Heart left ventricle (tissue), 16 donors: ENCODE measurements at regions not wholly inside any gene's neighbourhood (a gene's known extent, or its start where the extent isn't known, plus 50 kb on each side); places are given as distances from the start of the nearest gene placed in this dataset.

Experiments
- ATAC-seq, 4 donors: fragments of 200-7000 bp; cut with Tn5 transposase; one replicate each; pipeline ENCODE4 v1.9.1; 2020 to 2022; ENCODE audit warnings: moderate library complexity in 4 of 4, mild to moderate bottlenecking in 3 of 4, moderate number of reproducible peaks in 1 of 4
- DNase-seq, 5 donors: peaks; one replicate each; pipeline ENCODE4 v3.0.0-alpha.2; 2020
- H3K27ac ChIP-seq, 12 donors: fragments of 200-600 bp; sonication (generic) in 4 of 12; one replicate each; pipeline versions ENCODE4 v1.5.0 to v1.8.0; 2016 to 2022; ENCODE audit warnings: mild to moderate bottlenecking in 2 of 12
- H3K27me3 ChIP-seq, 9 donors: fragments of 200-600 bp; sonication (generic) in 2 of 9; one replicate each; pipeline versions ENCODE4 v1.5.1 to v1.8.0; 2016 to 2022; ENCODE audit warnings: mild to moderate bottlenecking in 3 of 9
- H3K36me3 ChIP-seq, 9 donors: fragments of 200-600 bp; sonication (generic) in 2 of 9; one replicate each; pipeline versions ENCODE4 v1.5.0 to v1.8.0; 2018 to 2022; ENCODE audit warnings: mild to moderate bottlenecking in 2 of 9
- H3K4me1 ChIP-seq, 12 donors: fragments of 200-600 bp; sonication (generic) in 4 of 12; one replicate each; pipeline versions ENCODE4 v1.5.0 to v1.8.0; 2016 to 2022; ENCODE audit warnings: mild to moderate bottlenecking in 3 of 12
- H3K4me3 ChIP-seq, 12 donors: fragments of 200-600 bp; sonication (generic) in 4 of 12; one replicate each; pipeline versions ENCODE4 v1.5.0 to v1.8.0; 2017 to 2022; ENCODE audit warnings: mild to moderate bottlenecking in 9 of 12, moderate library complexity in 4 of 12
- H3K9me3 ChIP-seq, 12 donors: fragments of 200-600 bp; sonication (generic) in 4 of 12; one replicate each; pipeline versions ENCODE4 v1.5.0 to v1.8.0; 2016 to 2022; ENCODE audit warnings: mild to moderate bottlenecking in 1 of 12
- CTCF ChIP-seq, 12 donors: fragments of 200-600 bp; sonication (generic) in 4 of 12; IDR thresholded peaks; one replicate each; pipeline versions ENCODE4 v1.5.0 to v1.8.0; 2018 to 2022; ENCODE audit warnings: antibody characterized with exemption in 12 of 12, mild to moderate bottlenecking in 5 of 12
- POLR2A ChIP-seq, 2 donors: fragments of 450-650 bp; IDR thresholded peaks; one replicate each; pipeline ENCODE4 v1.6.1; 2017; ENCODE audit warnings: antibody characterized with exemption in 2 of 2, mild to moderate bottlenecking in 2 of 2, moderate library complexity in 2 of 2
- WGBS, 4 donors: extraction: QIAGEN DNeasy Blood & Tissue Kit in 2 of 4; methylation state at CpG; one replicate each; pipeline versions ENCODE4 v1.1.5 to v1.1.7; 2013 to 2018; 5-methylcytosine and 5-hydroxymethylcytosine counted together
- intact Hi-C, 10 donors: fragments of 100-400 bp; cut with DNase I; formaldehyde crosslinking; loops; one replicate each; pipeline versions ENCODE4 v1.11.1 to v1.14.2; 2022
- donor health status: ischemic (EF 13 %, LVEDD 7.1; RV severe dilation, severe dysfunction).
- donor health status: healthy with polysubstance abuse.
- donor health status: DM: no; HTN: yes; CAD: no.
- donor health status: DM: no; HTN: no; CAD: no.
- donor health status: ischemic (EF 25% LVEDD 6.9; RV normal size, moderate dysfunction).
- donor health status: ischemic (EF 25% LVEDD 5.7; RV mildly dilated, moderate dysfunction).
- donor health status: healthy.
- donor health status: DM: yes; HTN: yes; CAD: no.
- donor health status: ischemic (EF 35%, LVEDD 5.7; RV mildly dilated, moderate dysfunction).
- donor health status: nonischemic (EF 11% LVEDD 7.7; RV severe dilation, severe dysfunction).
- donor health status: DM: yes; HTN: yes; CAD: no.
- donor health status: PGD.
- donor health status: ischemic (EF 29% LVEDD 5.4; RV normal size, mild dysfunction).
- donor health status: nonischemic (EF 23%, LVEDD 6.1; RV moderate dilation, normal function).

DNA sequence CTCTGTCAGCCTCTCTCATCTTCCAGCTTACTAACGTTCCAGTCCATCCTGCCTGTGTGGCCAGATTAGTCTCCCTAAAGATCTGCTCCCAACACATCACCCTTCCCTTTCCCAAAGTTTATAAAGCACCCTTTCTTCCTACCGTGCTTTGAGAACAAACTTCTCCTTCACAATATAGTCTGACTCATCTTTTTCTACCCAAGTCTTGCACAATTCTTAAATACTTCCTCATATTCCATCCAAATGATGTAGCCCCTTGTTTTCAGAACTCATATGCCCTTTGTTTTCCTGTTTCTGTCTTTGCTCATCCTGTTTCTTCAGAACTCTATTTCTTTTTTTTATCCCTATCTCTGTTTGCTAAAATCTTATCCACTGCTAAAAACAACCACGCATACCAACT, 326.8 kb downstream of the MFSD1 start:
- DNase-seq (no peak), ATAC-seq (peak in 1 of 4 donors; percentile 10)
- Histone ChIP-seq H3K4me3 (no peak overlapping the region), H3K27me3 (no peaks in the 10 kb centered on the region), H3K4me1 (no peaks in the 10 kb centered on the region), H3K27ac (no peak overlapping the region), H3K36me3 (no peaks in the 10 kb centered on the region), H3K9me3 (no peaks in the 10 kb centered on the region)
- 46 to 60% (median 54%) methylated on average over 3 of the region's 3 CpGs for WGBS, 4 donors
- TF ChIP-seq CTCF (IDR thresholded peaks at IDR 0.05), result no peak
- TF ChIP-seq POLR2A (IDR thresholded peaks at IDR 0.05), result no peak
- intact Hi-C loops, result no loop called here

- no peaks in the 10 kb centered on the region for H3K4me1 ChIP-seq
- DNase-seq (no peak), ATAC-seq (no peak)
- H3K36me3 ChIP-seq, result no peaks in the 10 kb centered on the region
- no peak for TF ChIP-seq POLR2A (IDR thresholded peaks at IDR 0.05)
- TF ChIP-seq CTCF (IDR thresholded peaks at IDR 0.05), result peak in 4 of 12 donors; percentile 13 to 22 (median 17)
- WGBS, 4 donors, result 8 to 30% (median 11%) methylated on average over 1 of the region's 1 CpG
- H3K4me3 ChIP-seq, result no peak overlapping the region
- no peaks in the 10 kb centered on the region for H3K9me3 ChIP-seq
- H3K27me3 ChIP-seq, result no peaks in the 10 kb centered on the region
- no peak overlapping the region for H3K27ac ChIP-seq
- intact Hi-C loops, result loop anchor here in 1 of 10 donors (10.0 kb wide), 1 partner anchor 125 kb away; no protein-coding TSS in a partner anchor
Measured at GRCh38 chr3:159130108-159130507, 328.3 kb downstream of the MFSD1 start.

DNA sequence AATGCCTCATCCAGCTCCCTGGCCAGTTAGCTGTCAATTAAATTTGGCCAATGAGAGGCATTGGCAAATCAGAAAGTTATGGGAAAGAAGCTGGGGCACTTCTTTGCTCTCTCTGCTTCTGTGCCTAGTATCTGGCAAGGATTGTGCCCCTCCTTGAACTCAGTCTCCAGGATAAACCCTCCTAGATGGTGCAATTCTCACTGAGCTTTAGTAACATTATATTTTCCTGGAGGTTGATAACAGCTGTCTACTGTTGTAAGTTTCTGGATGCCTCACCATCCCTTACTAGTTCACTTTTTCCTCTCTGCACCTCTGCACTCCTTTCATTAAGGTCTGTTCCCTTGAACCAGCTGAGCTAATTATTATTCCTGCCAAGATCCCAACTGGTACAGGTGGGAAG, 329.5 kb downstream of the MFSD1 start:
- DNase-seq, result no peak
- H3K9me3 ChIP-seq, result no peaks in the 10 kb centered on the region
- H3K27ac ChIP-seq, result no peak overlapping the region
- no peaks in the 10 kb centered on the region for H3K36me3 ChIP-seq
- no peak overlapping the region for H3K4me3 ChIP-seq
- no peaks in the 10 kb centered on the region for H3K4me1 ChIP-seq
- intact Hi-C loops, result loop anchor here in 1 of 10 donors (10.0 kb wide), 1 partner anchor 123 kb away; no protein-coding TSS in a partner anchor
- TF ChIP-seq CTCF (IDR thresholded peaks at IDR 0.05), result no peak
- no peak for TF ChIP-seq POLR2A (IDR thresholded peaks at IDR 0.05)
- ATAC-seq, result no peak
- H3K27me3 ChIP-seq, result no peaks in the 10 kb centered on the region

GRCh38 chr3:159137949-159138348, 336.1 kb downstream of the MFSD1 start:
- DNase-seq (no peak), ATAC-seq (no peak)
- Histone ChIP-seq H3K27me3 (no peaks in the 10 kb centered on the region), H3K27ac (no peak overlapping the region), H3K4me1 (no peaks in the 10 kb centered on the region), H3K4me3 (no peak overlapping the region), H3K9me3 (no peaks in the 10 kb centered on the region), H3K36me3 (no peaks in the 10 kb centered on the region)
- intact Hi-C loops, result loop anchor here in 1 of 10 donors (10.0 kb wide), 1 partner anchor 117 kb away; no protein-coding TSS in a partner anchor
- WGBS, 4 donors, result 54 to 62% (median 60%) methylated on average over 3 of the region's 3 CpGs
- TF ChIP-seq CTCF (IDR thresholded peaks at IDR 0.05), result no peak
- TF ChIP-seq POLR2A (IDR thresholded peaks at IDR 0.05), result no peak
